ENCODE measurements at regions not wholly inside any gene's neighbourhood (a gene's known extent, or its start where the extent isn't known, plus 50 kb on each side); places are given as distances from the start of the nearest gene placed in this dataset.
"Not testable (repeated sequence)": the region's sequence is repeated elsewhere in the genome, so short reads cannot be mapped to it uniquely, and the experiment has no call there.

DNA sequence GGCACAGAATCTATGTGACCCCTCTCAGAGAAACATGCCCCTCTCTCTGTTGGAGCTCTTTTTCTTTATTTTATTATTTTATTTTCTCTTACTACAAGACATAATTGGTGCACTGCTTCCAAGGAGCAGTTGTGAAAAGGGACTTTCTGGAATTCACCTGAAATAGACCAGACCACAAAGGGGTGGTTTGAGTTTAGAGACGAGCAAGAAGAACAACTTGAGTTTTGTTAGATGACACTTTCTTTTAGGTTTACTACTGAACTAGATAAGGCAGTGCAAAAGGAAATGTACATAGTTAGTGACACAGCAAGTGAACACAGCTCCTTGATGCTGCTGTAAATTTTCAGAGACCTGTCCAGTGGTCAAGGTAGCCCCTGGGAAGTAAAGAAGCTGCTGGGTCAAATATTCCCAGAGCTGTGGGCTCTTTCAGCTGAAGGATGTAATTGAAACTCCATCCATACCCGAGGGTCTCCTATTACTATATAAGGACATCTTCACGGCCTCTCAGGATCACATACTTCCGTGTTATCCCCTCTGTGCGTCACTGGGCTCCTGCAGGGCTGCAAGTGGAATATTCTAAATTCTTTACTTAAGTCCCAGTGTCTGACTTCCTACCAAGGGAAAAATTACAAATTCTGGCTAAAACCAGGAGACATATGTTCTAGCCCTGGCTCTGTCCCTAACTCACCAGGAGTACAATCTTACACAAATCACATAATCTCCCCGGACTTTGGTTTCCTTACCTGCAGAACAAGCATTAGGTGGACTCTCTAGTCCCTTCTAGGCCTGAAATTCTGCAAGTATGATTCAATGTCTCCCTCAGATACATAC, 69.1 kb upstream of the ADTRP start:
- DNase-seq (ENCODE audit: low read depth): no peak

DNA sequence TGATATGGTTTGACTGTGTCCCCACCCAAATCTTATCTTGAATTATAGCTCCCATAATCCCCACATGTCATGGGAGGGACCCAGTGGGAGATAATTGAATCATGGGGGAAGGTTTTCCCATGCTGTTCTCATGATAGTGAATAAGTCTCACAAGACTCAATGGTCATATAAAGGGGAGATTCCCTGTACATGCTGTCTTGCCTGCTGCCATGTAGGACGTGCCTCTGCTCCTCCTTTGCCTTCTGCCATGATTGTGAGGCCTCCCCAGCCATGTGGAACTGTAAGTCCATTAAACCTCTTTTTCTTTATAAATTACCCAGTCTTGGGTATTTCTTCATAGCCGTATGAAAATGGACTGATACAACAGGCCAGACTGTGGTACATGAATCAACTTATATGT, 68.5 kb upstream of the ADTRP start:
- not testable (repeated sequence) for DNase-seq (ENCODE audit: low read depth)

DNA sequence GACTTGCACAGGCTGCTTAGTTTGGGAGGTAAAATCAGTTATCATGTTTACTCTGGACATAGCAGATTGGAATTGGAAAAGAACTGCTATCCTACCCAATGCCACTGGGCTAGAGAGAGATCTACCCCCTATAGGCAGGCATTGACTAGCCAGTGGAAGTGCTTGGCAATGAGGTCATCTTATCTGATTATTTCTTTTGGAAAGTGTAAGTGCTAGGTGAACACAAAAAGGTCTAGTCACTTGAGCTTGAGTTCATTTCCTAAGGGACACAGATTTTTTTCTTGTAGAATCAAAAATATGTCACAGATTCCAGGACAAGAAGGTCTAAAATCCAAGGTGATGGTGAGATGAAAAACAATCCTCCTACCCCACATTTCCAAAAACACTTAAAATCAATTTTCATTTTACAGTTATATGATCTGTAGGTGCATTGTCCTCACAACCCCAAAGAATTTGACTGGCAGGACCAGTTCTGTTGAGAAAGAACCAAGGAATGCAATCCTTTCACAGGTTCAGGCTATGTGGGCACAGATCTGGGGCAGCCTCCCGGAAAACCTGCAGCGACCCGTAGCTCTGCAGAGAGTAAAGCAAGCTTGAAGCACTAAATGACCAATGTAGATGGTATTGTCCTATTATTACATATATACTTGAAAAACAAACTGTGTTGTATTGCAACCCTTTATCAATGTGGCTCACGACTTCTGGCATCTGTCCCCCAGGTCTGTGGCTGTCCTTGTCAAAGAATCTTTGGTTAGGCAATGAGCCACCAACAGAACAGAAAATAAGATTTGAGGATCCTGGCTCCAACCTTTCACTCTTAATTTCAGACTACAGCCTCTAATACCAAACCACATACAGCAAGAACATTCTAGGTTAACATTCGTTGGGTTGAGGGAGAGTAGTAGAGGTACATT, 67.3 kb upstream of the ADTRP start:
- DNase-seq (ENCODE audit: low read depth): no peak

DNA sequence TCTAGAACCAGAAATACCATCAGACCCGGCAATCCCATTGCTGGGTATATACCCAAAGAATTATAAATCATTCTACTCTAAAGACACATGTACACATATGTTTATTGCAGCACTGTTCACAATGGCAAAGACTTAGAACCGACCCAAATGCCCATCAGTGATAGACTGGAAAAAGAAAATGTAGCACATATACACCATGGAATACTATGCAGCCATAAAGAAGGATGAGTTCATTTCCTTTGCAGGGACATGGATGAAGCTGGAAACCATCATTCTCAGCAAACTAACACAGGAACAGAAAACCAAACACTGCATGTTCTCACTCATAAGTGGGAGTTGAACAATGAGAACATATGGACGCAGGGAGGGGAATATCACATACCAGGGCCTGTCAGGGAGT, 64.2 kb upstream of the ADTRP start:
- DNase-seq (ENCODE audit: low read depth): not testable (repeated sequence)

DNA sequence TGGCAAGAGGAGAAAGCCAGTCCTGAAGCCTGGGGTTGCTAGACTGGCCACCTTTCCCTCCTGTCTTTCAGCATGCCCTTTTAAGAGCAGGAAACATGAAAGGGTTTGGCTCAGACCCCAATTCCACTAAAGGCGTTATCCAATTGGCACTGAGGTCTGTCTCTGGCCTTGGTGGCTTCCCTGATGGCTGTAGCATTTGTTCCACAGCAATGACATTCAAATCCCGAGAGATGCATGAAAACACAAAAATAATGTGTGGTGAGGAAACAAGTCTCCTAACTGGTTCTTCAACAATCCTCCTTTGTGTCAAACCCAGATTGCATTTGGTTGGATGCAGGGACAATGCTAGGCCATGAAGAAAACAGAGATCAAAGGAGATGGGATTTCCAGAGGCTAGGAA, 56.5 kb upstream of the ADTRP start:
- no peak for DNase-seq (ENCODE audit: low read depth)

DNA sequence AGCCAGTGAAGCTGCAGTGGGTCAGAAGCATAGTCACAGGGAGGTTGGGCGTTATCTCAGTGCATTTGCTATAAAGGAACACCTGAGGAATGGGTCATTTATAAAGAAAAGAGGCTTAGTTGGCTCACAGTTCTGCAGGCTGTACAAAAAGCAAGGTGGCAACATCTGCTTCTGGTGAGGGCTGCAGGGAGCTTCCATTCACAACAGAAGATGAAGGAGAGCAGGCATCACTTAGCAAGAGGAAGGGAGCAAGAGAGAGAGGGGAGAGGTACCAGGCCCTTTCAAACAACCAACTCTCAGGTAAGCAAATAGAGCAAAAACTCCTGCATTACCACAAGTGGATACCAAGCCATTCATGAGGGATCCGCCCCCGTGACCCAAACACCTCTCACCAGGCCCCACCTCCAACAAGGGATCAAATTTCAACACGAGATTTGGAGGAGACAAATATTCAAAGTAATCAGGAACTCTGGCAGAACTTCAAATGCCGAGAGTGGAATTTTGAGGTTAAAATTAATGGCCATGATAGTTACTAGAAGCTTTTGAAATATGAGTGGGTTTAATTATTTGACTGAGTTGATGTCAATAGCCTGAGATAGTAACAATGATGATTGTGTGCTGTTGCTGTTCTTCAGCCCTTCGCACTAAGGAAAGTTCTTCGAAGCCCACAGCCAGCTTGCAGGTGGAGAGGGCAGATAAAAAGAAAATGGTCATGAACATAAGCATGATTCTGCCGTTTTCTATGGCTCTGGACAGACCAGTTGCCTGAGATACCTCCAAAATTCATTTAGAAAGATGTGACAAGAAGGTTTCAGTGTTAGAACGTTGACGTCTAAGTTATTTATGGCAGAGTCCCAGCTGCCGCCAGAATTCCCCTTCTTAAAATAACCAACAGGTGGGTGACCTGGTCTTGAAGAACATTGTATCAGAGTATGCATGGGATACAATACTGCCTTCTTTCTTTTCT, 55.3 kb upstream of the ADTRP start:
- peak; percentile 14 for DNase-seq (ENCODE audit: low read depth)

DNA sequence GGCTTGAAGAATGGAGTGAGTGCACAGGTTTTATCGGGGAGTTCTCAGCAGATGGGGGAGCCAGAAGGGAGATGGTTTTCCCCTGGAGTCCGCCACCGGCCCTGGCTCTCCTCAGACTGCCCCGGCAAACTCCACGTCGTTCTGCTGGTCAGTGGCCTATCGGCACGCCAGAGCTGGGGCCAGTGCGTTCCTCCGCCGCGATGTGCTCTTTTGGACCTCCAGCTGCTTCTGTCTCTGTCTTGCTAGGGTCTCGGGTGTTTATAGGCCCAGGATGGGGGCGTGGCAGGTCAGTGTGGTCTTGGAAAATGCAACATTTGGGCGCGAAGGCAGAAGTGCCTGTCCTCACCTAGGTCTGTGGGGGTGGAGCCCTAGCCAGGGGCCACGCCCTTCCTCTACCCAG, 53.0 kb upstream of the ADTRP start:
- DNase-seq (ENCODE audit: low read depth): no peak

DNA sequence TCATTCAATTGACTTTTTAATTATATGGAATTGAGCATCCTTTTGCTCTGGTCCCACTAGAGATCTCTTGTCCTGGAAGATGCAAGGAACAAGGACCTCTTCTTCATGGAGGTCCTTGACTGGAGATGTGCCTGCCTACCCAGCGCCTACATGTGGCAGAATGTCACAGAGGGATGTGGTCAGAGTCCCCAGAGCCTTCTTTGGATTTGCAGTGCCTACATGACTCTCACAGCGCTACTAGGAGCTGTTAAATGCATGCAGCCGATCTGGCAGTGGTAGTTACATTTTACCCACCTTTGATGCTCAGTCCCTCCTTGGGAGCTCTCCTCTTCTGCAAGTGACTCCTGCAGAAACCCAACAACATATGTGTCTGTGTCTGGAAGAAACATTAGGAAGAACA, 51.9 kb upstream of the ADTRP start:
- no peak for DNase-seq (ENCODE audit: low read depth)

DNA sequence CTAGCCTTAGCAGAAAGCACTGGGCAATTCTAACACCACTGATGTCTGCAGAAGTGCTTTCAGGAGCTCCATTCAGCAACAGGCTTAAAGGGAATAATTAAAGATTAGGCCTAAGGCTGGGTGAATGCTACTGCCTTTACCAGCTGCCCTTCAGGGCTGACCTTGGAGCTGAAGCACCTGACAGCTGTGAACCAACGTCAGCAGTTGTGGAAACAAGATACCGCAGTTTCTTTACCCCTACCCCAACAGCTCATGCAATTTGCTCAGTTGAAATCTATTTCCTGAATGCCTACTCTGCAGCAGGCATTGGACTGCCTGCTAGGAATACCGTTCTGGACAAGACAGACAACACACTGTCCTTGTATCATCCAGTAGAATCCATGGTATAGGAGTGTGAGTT, 51.5 kb upstream of the ADTRP start:
- DNase-seq (ENCODE audit: low read depth): no peak

DNA sequence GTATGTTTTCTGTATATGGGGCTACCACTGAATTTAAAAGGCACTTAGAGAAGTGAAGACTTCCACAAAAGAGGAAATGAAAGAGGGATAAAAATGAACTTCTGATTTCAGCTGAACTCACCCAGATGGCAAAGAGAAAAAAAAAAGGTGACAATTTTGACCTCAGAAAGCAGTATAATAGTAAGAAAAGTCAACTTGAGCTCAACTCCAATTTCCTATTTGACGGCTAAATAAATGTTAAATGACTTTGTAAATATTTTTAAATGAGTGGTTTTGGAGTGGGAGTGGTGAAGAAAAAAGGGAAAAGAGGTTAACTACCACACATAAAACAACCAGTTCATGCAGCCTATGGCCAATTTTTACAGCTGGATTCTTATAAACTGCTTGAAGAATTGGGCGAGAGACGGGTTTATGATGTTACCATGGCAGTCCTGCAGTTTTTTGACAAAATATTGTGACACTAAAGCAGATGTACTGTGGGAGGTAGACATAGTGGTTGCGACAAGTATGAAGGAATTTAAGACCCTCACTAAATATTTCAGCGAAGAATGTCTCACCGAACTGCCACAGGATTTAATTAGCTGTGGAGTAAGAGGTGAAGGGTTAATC, 49.8 kb upstream of the ADTRP start:
- DNase-seq (ENCODE audit: low read depth): no peak
